ENCODE measurements at regions not wholly inside any gene's neighbourhood (a gene's known extent, or its start where the extent isn't known, plus 50 kb on each side); places are given as distances from the start of the nearest gene placed in this dataset.

DNA sequence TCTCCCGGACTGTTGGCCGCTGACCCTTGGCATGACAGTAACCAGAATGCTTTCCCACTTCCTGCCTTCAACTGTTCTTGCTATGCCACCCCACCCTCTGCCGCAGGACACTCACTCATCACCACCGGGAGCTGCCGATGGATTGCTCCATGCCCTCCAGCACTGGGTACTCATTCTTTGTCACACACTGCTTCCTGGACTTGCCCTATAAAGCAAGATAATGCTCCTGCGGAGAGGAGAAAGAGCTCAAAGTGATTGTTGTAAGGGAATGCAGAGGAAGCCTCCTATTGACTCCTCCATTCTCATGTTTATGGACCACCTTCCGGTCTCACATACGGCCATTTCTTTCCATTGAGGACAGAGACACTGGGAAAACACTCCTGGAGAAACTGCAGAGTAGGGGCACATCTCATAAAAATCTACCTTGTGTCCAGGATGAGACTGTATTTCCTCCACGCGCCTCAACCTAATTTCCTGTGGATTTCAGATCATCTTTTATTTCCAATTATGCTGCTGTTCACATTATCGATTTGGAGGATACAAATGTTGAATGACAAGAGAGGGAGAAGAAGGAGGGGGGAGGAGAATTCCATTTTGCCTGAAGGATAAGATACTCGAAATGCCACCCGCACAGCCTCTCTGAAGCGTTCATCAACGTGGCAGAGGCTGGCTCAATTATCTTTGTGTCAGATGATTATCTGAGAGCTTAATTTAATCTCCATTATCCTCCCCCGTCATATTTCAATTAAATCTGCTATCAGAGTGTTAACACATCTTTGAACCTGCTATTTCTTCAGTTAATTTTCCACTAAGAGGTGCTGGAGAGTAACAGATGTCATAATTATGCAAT, 486.1 kb upstream of the SALL1 start:
- no peaks in the 10 kb centered on the region for H3K36me3 ChIP-seq (ENCODE audit: control insufficient read depth, insufficient read depth, low read length)
- 8% methylated on average over 16 of the region's 16 CpGs for WGBS, 2 experiments
- H3K27me3 ChIP-seq (ENCODE audit: control insufficient read depth, insufficient read depth, low read length, poor library complexity, severe bottlenecking): no peaks in the 10 kb centered on the region
- no peak overlapping the region for H3K4me3 ChIP-seq (ENCODE audit: insufficient read depth, low read depth, low read length)
- H3K27ac ChIP-seq (ENCODE audit: insufficient read depth, low read depth, low read length, poor library complexity, severe bottlenecking): no peak overlapping the region
- peaks cover 17% of the 10 kb centered on the region for H3K4me1 ChIP-seq (ENCODE audit: control insufficient read depth, insufficient read depth, low read length)
- H3K9me3 ChIP-seq (ENCODE audit: control insufficient read depth, low read length): no peaks in the 10 kb centered on the region

DNA sequence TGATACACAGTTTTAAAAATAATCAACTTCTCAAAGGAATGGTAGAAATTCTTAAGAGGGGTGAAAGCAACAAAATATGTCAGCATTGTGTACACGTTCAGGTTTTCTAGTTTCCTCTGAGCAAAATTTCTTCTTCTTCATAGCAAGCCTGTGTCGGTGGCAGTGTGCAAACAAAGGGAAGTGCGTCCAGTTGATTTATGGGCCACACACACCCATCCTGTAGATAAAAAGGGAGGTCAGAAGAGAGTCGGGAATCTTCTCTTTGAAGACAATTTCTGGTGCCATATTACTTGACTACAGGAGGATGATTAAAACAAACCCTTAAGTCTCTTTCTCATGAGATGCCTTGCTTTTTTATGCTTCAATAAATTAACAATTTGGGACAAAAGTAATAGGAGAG, 484.1 kb upstream of the SALL1 start:
- H3K36me3 ChIP-seq (ENCODE audit: control insufficient read depth, insufficient read depth, low read length): no peaks in the 10 kb centered on the region
- no peaks in the 10 kb centered on the region for H3K27me3 ChIP-seq (ENCODE audit: control insufficient read depth, insufficient read depth, low read length, poor library complexity, severe bottlenecking)
- H3K27ac ChIP-seq (ENCODE audit: insufficient read depth, low read depth, low read length, poor library complexity, severe bottlenecking): no peak overlapping the region
- no peaks in the 10 kb centered on the region for H3K9me3 ChIP-seq (ENCODE audit: control insufficient read depth, low read length)
- H3K4me3 ChIP-seq (ENCODE audit: insufficient read depth, low read depth, low read length): no peak overlapping the region
- WGBS, 2 experiments: 87 to 97% methylated on average over 4 of the region's 4 CpGs
- H3K4me1 ChIP-seq (ENCODE audit: control insufficient read depth, insufficient read depth, low read length): peaks cover 17% of the 10 kb centered on the region

DNA sequence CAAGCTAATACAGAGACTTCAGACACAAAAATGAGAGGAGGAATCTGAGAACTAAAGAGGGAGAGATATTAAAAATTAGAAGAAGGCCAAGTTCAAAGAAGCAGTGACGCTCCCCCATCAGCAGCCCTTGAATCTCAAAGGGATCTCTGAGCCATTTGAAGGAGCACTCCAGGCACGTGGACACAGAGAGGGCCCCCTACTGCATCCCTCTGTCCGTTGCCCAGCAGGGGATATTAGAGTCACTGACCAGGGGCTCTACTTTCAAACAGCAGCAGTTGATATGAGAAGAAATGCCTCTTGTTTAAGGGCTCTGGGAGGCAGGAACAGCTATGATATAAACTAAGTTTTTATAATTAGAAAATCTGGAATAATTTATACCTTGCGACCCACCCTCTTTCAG, 479.0 kb upstream of the SALL1 start:
- no peak overlapping the region for H3K27ac ChIP-seq (ENCODE audit: insufficient read depth, low read depth, low read length, poor library complexity, severe bottlenecking)
- peaks cover 3% of the 10 kb centered on the region for H3K4me1 ChIP-seq (ENCODE audit: control insufficient read depth, insufficient read depth, low read length)
- WGBS, 2 experiments: 12 to 14% methylated on average over 3 of the region's 4 CpGs

DNA sequence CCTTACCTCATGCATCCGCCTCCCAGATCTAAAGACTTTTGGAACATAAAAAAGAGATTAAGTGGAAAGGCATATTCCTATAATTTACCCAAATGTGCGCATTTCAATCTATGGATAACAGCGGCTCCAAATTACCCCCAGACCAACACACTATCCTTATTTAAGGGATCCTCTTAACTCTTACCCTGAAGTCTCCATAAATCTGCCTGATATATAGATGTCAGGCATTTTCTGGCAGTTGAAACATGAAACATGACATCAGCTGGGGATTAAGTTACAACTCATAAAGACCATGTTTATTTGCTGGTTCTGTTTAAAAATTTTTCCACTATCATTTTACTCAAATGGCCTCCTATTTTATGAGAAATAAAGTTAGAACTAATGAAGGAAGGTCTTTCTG, 478.5 kb upstream of the SALL1 start:
- 80 to 88% methylated on average over 2 to 3 of the region's 3 CpGs for WGBS, 2 experiments
- Histone ChIP-seq H3K27me3 (ENCODE audit: control insufficient read depth, insufficient read depth, low read length, poor library complexity, severe bottlenecking) (no peaks in the 10 kb centered on the region), H3K27ac (ENCODE audit: insufficient read depth, low read depth, low read length, poor library complexity, severe bottlenecking) (no peak overlapping the region), H3K36me3 (ENCODE audit: control insufficient read depth, insufficient read depth, low read length) (no peaks in the 10 kb centered on the region), H3K4me3 (ENCODE audit: insufficient read depth, low read depth, low read length) (no peak overlapping the region), H3K9me3 (ENCODE audit: control insufficient read depth, low read length) (no peaks in the 10 kb centered on the region), H3K4me1 (ENCODE audit: control insufficient read depth, insufficient read depth, low read length) (peaks cover 3% of the 10 kb centered on the region)

More for the DNA sequence above, 479.0 kb upstream of the SALL1 start:
- no peaks in the 10 kb centered on the region for H3K9me3 ChIP-seq (ENCODE audit: control insufficient read depth, low read length)
- H3K36me3 ChIP-seq (ENCODE audit: control insufficient read depth, insufficient read depth, low read length): no peaks in the 10 kb centered on the region
- no peaks in the 10 kb centered on the region for H3K27me3 ChIP-seq (ENCODE audit: control insufficient read depth, insufficient read depth, low read length, poor library complexity, severe bottlenecking)
- no peak overlapping the region for H3K4me3 ChIP-seq (ENCODE audit: insufficient read depth, low read depth, low read length)

DNA sequence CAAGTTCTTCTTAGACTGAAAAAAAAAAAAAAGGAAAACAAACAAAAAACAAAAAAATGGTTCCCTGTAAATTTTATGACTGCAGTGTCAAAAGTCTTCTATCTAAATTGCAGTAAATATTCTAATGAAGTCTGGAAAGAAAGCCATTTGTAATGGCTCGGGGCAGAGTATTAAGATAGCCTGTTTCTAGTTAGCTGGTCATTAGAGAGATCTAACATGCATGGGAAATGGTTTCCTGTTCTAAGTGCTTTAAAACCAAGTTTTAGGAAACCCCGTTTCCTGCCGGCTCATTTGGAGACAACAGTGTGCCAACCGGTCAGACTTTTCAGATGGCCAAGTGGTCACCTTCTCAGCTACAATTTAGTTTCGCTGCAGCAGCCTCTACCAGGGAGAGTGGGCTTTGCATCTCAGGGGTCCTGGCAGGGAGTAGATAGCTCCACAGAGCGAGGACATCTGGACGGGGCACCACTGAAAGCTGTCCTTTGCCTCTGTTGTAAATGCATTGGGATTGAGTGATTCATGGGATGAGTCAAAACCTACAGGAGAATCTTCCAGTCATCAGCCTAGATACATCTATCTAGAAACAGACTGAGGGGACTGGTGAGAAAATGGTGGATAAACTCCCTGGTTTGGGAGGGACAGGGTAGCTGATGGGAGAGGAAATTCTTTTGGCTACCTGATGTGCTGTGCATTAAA, 473.2 kb upstream of the SALL1 start:
- H3K36me3 ChIP-seq (ENCODE audit: control insufficient read depth, insufficient read depth, low read length): no peaks in the 10 kb centered on the region
- no peak overlapping the region for H3K27ac ChIP-seq (ENCODE audit: insufficient read depth, low read depth, low read length, poor library complexity, severe bottlenecking)
- H3K27me3 ChIP-seq (ENCODE audit: control insufficient read depth, insufficient read depth, low read length, poor library complexity, severe bottlenecking): no peaks in the 10 kb centered on the region
- 88 to 94% methylated on average over 7 of the region's 7 CpGs for WGBS, 2 experiments
- no peaks in the 10 kb centered on the region for H3K9me3 ChIP-seq (ENCODE audit: control insufficient read depth, low read length)
- H3K4me1 ChIP-seq (ENCODE audit: control insufficient read depth, insufficient read depth, low read length): no peaks in the 10 kb centered on the region
- H3K4me3 ChIP-seq (ENCODE audit: insufficient read depth, low read depth, low read length): no peak overlapping the region

DNA sequence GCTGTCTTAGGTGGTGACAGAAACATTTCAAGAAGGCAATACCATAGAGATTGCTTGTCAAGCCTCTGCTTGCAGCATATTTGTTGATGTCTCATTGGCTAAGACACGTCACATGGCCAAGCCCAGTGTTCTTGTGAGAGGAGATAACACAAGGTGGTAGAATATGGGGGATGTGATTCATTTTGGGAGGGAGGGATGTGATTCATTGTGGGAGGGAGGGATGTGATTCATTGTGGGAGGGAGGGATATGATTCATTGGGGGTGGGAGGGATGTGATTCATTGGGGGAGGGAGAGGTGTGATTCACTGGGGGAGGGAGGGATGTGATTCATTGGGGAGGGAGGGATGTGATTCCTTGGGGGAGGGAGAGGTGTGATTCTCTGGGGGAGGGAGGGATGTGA, 470.5 kb upstream of the SALL1 start:
- Histone ChIP-seq H3K9me3 (ENCODE audit: control insufficient read depth, low read length) (no peaks in the 10 kb centered on the region), H3K27me3 (ENCODE audit: control insufficient read depth, insufficient read depth, low read length, poor library complexity, severe bottlenecking) (no peaks in the 10 kb centered on the region), H3K27ac (ENCODE audit: insufficient read depth, low read depth, low read length, poor library complexity, severe bottlenecking) (no peak overlapping the region), H3K4me1 (ENCODE audit: control insufficient read depth, insufficient read depth, low read length) (no peaks in the 10 kb centered on the region), H3K4me3 (ENCODE audit: insufficient read depth, low read depth, low read length) (no peak overlapping the region), H3K36me3 (ENCODE audit: control insufficient read depth, insufficient read depth, low read length) (no peaks in the 10 kb centered on the region)
- 89 to 98% methylated on average over 1 of the region's 1 CpG for WGBS, 2 experiments

DNA sequence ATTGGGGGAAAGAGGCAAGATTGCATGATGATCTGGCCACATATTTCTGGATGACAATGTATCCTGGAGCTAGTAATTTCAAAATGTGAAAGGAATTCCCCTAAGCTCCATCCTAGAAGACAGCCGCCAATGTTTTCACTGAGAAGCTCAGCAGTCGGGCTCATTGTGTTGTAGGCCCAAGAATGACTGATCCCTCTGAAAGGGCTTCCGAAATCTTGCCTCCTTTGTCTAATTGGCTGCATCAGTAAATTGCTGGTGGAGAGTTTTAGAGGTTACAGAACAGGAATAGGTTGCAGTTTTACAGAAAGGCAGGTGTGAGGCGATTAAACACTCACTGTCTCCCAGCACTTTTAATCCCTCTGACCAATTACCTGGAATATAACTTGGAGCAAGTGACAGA, 464.1 kb upstream of the SALL1 start:
- WGBS, 2 experiments: 13 to 21% methylated on average over 4 of the region's 4 CpGs
- H3K27ac ChIP-seq (ENCODE audit: insufficient read depth, low read depth, low read length, poor library complexity, severe bottlenecking): peak overlapping the region; percentile 51
- no peaks in the 10 kb centered on the region for H3K9me3 ChIP-seq (ENCODE audit: control insufficient read depth, low read length)
- peaks cover 15% of the 10 kb centered on the region for H3K4me1 ChIP-seq (ENCODE audit: control insufficient read depth, insufficient read depth, low read length)
- no peaks in the 10 kb centered on the region for H3K27me3 ChIP-seq (ENCODE audit: control insufficient read depth, insufficient read depth, low read length, poor library complexity, severe bottlenecking)
- no peaks in the 10 kb centered on the region for H3K36me3 ChIP-seq (ENCODE audit: control insufficient read depth, insufficient read depth, low read length)
- H3K4me3 ChIP-seq (ENCODE audit: insufficient read depth, low read depth, low read length): no peak overlapping the region

DNA sequence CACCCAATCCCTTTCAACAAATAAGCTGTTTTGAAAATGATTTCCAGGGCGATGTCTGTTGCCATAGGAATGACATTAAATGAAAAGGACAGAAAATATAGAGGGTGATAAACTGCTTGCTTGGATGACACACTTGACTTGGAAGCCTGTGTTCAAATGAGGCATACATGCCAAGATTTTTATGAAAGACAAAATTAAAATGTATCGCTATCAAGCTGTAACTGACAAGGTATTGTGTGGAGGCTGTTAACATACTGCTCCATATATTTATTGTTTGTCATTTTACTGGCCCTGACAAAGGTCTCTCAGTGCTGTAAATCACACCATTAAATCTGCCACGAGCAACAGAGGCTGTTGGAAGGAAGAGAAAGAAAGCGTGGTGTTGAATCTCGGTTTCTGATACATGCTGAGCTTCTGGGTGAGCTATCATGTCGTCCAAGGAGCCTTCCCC, 456.2 kb upstream of the SALL1 start:
- Histone ChIP-seq H3K4me3 (ENCODE audit: insufficient read depth, low read depth, low read length) (no peak overlapping the region), H3K4me1 (ENCODE audit: control insufficient read depth, insufficient read depth, low read length) (peaks cover 6% of the 10 kb centered on the region), H3K27ac (ENCODE audit: insufficient read depth, low read depth, low read length, poor library complexity, severe bottlenecking) (no peak overlapping the region), H3K27me3 (ENCODE audit: control insufficient read depth, insufficient read depth, low read length, poor library complexity, severe bottlenecking) (no peaks in the 10 kb centered on the region), H3K36me3 (ENCODE audit: control insufficient read depth, insufficient read depth, low read length) (no peaks in the 10 kb centered on the region), H3K9me3 (ENCODE audit: control insufficient read depth, low read length) (no peaks in the 10 kb centered on the region)
- 71 to 72% methylated on average over 6 of the region's 6 CpGs for WGBS, 2 experiments

DNA sequence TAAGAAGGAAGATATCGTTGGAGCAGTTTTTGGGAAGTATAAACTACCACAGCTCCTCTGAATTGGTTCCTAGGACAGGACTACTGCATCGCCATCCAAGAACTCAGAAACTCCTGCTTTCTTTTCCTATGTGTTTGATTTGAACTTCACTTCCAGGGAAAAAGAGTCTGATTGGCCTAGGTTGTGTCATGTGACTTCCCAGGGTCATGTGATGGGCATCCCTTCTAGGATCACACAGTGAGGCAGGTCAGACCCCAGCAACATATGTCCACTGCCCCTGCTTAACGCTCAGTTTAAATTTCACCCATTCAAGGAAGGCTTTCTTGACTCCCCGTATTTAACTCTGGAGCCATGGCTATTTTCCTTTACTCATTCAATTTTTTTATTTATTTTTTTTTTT, 445.2 kb upstream of the SALL1 start:
- H3K9me3 ChIP-seq (ENCODE audit: control insufficient read depth, low read length): no peaks in the 10 kb centered on the region
- H3K27ac ChIP-seq (ENCODE audit: insufficient read depth, low read depth, low read length, poor library complexity, severe bottlenecking): no peak overlapping the region
- H3K4me3 ChIP-seq (ENCODE audit: insufficient read depth, low read depth, low read length): no peak overlapping the region
- peaks cover 14% of the 10 kb centered on the region for H3K4me1 ChIP-seq (ENCODE audit: control insufficient read depth, insufficient read depth, low read length)
- H3K36me3 ChIP-seq (ENCODE audit: control insufficient read depth, insufficient read depth, low read length): no peaks in the 10 kb centered on the region
- H3K27me3 ChIP-seq (ENCODE audit: control insufficient read depth, insufficient read depth, low read length, poor library complexity, severe bottlenecking): no peaks in the 10 kb centered on the region
- 94% methylated on average over 4 of the region's 4 CpGs for WGBS, 2 experiments

DNA sequence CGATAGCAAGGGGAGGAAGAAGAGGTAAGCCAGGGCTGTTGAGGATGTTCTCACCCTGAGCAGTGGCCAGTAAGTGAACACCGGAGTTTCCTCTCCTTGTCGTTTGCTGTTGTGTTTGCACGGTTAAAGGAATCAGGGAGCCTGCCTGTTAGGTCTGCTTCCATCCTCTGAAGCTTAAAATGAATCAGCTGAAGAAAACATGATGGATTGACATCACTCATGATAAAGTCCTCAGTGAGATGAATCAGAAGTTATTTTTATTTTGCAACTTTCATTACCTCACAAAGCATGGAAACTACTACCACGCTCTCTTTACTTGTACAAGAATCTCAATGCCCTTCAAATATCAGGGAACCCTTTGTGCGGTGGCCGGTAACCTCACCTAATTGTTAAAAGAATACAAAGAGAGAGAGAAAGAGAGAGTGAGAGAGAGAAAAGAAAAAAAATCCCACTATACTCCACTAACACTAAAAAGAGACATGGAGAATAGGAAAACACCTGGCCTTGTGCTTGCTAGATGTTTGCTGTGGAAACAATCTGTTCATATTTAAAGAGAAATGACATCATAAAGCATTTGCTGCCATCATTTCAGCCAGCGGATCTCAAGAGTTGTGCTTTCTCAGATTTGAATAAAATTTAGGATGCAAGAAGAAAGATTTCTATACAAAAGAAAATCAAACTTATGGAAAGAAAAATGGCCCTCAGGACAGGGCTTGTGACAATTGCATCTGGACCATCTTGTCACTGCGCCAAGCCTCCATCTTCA, 441.6 kb upstream of the SALL1 start:
- H3K4me3 ChIP-seq (ENCODE audit: insufficient read depth, low read depth, low read length): no peak overlapping the region
- peaks cover 14% of the 10 kb centered on the region for H3K4me1 ChIP-seq (ENCODE audit: control insufficient read depth, insufficient read depth, low read length)
- no peaks in the 10 kb centered on the region for H3K27me3 ChIP-seq (ENCODE audit: control insufficient read depth, insufficient read depth, low read length, poor library complexity, severe bottlenecking)
- no peaks in the 10 kb centered on the region for H3K36me3 ChIP-seq (ENCODE audit: control insufficient read depth, insufficient read depth, low read length)
- 83 to 85% methylated on average over 6 to 7 of the region's 9 CpGs for WGBS, 2 experiments
- H3K9me3 ChIP-seq (ENCODE audit: control insufficient read depth, low read length): no peaks in the 10 kb centered on the region
- H3K27ac ChIP-seq (ENCODE audit: insufficient read depth, low read depth, low read length, poor library complexity, severe bottlenecking): no peak overlapping the region
